B cell (primary cell): ENCODE measurements at regions not wholly inside any gene's neighbourhood (a gene's known extent, or its start where the extent isn't known, plus 50 kb on each side); places are given as distances from the start of the nearest gene placed in this dataset.

ENCODE experiments used
- ATAC-seq: fragments of 200-7000 bp; cut with Tn5 transposase; one replicate; pipeline ENCODE4 v1.10.0; 2021; ENCODE audit warnings: low read depth, mild to moderate bottlenecking, moderate number of reproducible peaks, moderate library complexity
- CTCF ChIA-PET: fragments of 350-600 bp; sonication (Branson Sonifier 250); formaldehyde crosslinking; loops from one replicate; lab custom pipeline; 2021; ENCODE audit warnings: antibody characterized with exemption, inconsistent platforms; lab: Charles Lee
- POLR2A ChIA-PET: fragments of 350-600 bp; sonication (Branson Sonifier 250); formaldehyde crosslinking; loops from one replicate; lab custom pipeline; 2021; ENCODE audit warnings: antibody characterized with exemption; lab: Charles Lee
- DNase-seq: peaks from one replicate; pipeline ENCODE4 v3.0.0; 2013
- H2AFZ ChIP-seq: 2 replicates; pipeline ENCODE4 v1.6.1; 2012; ENCODE audit warnings: mild to moderate bottlenecking, low read depth, low read length; ENCODE audit not compliant: insufficient read depth, poor library complexity, severe bottlenecking
- H3K27ac ChIP-seq, 2 donors: 1 replicate in 1 of 2; 2 replicates in 1 of 2; pipeline ENCODE4 v1.5.1; 2012 to 2013; ENCODE audit warnings: low read length in 2 of 2, mild to moderate bottlenecking in 2 of 2, moderate library complexity in 1 of 2
- H3K27me3 ChIP-seq, 4 experiments: fragments of 200-600 bp in 1 of 4; sonication (generic) in 1 of 4; replicated peaks in 1 of 4; 1 replicate in 2 of 4; 2 replicates in 2 of 4; pipeline versions ENCODE4 v1.6.1 to v1.7.0; 2013 to 2016; ENCODE audit warnings: low read length in 3 of 4, mild to moderate bottlenecking in 2 of 4, mixed read lengths in 1 of 4, moderate library complexity in 1 of 4; ENCODE audit not compliant: insufficient read depth in 4 of 4, control insufficient read depth in 3 of 4; ENCODE audit errors: control extremely low read depth in 1 of 4
- H3K36me3 ChIP-seq, 2 experiments: replicated peaks in 1 of 2; 1 replicate in 1 of 2; 2 replicates in 1 of 2; pipeline versions ENCODE4 v1.6.1 to v1.7.1; 2013; ENCODE audit warnings: low read length in 1 of 2; ENCODE audit not compliant: insufficient read depth in 2 of 2, control insufficient read depth in 1 of 2; ENCODE audit errors: control extremely low read depth in 1 of 2, extremely low read depth in 1 of 2
- H3K4me1 ChIP-seq, 2 donors: fragments of 200-600 bp in 1 of 2; sonication (generic) in 1 of 2; 1 replicate in 1 of 2; 2 replicates in 1 of 2; pipeline versions ENCODE4 v1.5.1 to v1.6.1; 2013 to 2017; ENCODE audit warnings: low read length in 2 of 2; ENCODE audit not compliant: control insufficient read depth in 2 of 2, insufficient read depth in 2 of 2
- H3K4me2 ChIP-seq: replicated peaks from 2 replicates; pipeline ENCODE3; 2012; ENCODE audit warnings: mild to moderate bottlenecking, low read depth, low read length; ENCODE audit not compliant: poor library complexity, severe bottlenecking
- H3K4me3 ChIP-seq, 5 experiments: fragments of 200-600 bp in 1 of 5; sonication (generic) in 1 of 5; 1 replicate in 3 of 5; 2 replicates in 2 of 5; pipeline versions ENCODE4 v1.5.1 to v1.7.0; 2011 to 2016; ENCODE audit warnings: low read length in 4 of 5, mild to moderate bottlenecking in 4 of 5, low read depth in 2 of 5, control low read depth in 1 of 5, moderate library complexity in 1 of 5; ENCODE audit not compliant: insufficient read depth in 1 of 5; ENCODE audit errors: control extremely low read depth in 1 of 5, extremely low read depth in 1 of 5
- H3K79me2 ChIP-seq: fragments of 200-600 bp; sonication (generic); one replicate; pipeline ENCODE4 v1.6.0; 2016; ENCODE audit warnings: low read length; ENCODE audit not compliant: control insufficient read depth, insufficient read depth
- H3K9ac ChIP-seq: fragments of 200-600 bp; sonication (generic); 2 replicates; pipeline ENCODE4 v1.6.1; 2017; ENCODE audit warnings: mild to moderate bottlenecking, low read length, moderate library complexity
- H3K9me3 ChIP-seq, 3 donors: one replicate each; pipeline versions ENCODE4 v1.6.1 to v1.7.1; 2013; ENCODE audit warnings: low read length in 2 of 3; ENCODE audit not compliant: control insufficient read depth in 2 of 3, insufficient read depth in 1 of 3; ENCODE audit errors: control extremely low read depth in 1 of 3
- H4K20me1 ChIP-seq: 2 replicates; pipeline ENCODE4 v1.6.0; 2012; ENCODE audit warnings: mild to moderate bottlenecking, low read length; ENCODE audit not compliant: insufficient read depth, control insufficient read depth, poor library complexity, severe bottlenecking
- H3K27ac Mint-ChIP-seq: one replicate; pipeline ENCODE4 v1.8.0; 2021; ENCODE audit warnings: mixed read lengths
- H3K27me3 Mint-ChIP-seq: one replicate; pipeline ENCODE4 v1.8.0; 2021; ENCODE audit warnings: mixed read lengths
- H3K4me1 Mint-ChIP-seq: one replicate; pipeline ENCODE4 v1.8.0; 2021; ENCODE audit warnings: mixed read lengths
- H3K4me3 Mint-ChIP-seq: one replicate; pipeline ENCODE4 v1.8.0; 2021; ENCODE audit warnings: mixed read lengths
- H3K9me3 Mint-ChIP-seq: one replicate; pipeline ENCODE4 v1.8.0; 2022; ENCODE audit warnings: mixed read lengths; ENCODE audit not compliant: insufficient read depth
- EZH2 ChIP-seq: IDR thresholded peaks from 2 replicates; pipeline ENCODE4 v1.6.1; 2012; ENCODE audit warnings: borderline replicate concordance, low read depth, mild to moderate bottlenecking, moderate library complexity, low read length; ENCODE audit not compliant: insufficient read depth, poor library complexity, severe bottlenecking
- WGBS: methylation state at CpG from one replicate; pipeline ENCODE4 v1.1.5; 2013; ENCODE audit warnings: missing lambda C conversion rate; ENCODE audit not compliant: insufficient coverage; 5-methylcytosine and 5-hydroxymethylcytosine counted together
- intact Hi-C: fragments of 100-400 bp; cut with micrococcal nuclease; formaldehyde crosslinking; loops from one replicate; pipeline ENCODE4 v1.10.0; 2022
- TF ChIP-seq, protein P1 (sequence below): fragments of 200-600 bp; IDR thresholded peaks from one replicate; pipeline ENCODE4 v1.8.0; 2022; ENCODE audit warnings: antibody characterized with exemption, mild to moderate bottlenecking

DNA sequence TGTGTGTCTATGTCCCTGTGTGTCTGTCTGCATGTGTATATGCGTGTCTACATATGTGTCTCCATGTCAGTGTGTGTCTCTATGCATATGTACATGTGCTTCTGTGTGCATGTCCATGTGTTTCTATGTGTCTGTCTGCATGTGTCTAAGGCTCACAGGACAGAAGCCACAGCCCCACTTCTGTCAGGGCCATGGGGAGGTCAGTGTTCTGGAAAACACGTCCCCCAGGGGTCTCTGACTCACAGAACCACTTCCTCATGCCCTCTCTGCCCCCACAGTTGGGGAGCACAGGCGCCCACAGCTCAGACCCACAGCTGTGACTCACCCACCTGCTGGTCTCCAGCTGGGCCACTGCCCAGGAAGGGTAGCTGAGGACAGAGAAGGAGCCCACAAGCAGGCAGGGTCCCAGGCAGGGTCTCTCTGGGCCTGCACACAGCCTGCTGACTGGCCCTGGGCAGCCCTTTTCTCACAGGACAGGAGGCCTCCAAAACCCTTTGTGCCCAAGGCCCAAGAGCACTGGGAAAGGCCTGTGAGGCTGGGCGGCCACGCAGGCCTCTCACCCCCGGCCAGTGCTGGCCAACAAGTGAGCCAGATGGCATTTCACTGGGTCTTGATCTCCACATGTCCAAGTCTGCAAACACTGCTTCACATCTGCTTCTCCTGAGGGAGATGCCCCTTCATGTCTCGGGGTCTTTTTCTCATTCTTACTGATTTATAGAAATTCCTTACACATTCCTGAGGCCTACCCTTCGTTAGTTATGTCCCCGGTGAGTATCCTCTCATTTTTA is 102.9 kb upstream of the FAM20C start:
- peaks cover 20% of the 10 kb centered on the region for H3K27me3 Mint-ChIP-seq
- peaks cover 0 to 19% of the 10 kb centered on the region in 2 donors for H3K4me1 ChIP-seq
- no peak overlapping the region for H3K27ac ChIP-seq
- no peaks in the 10 kb centered on the region for H3K9me3 ChIP-seq
- no peak overlapping the region for H3K4me3 Mint-ChIP-seq
- DNase-seq (no peak), ATAC-seq (peak; percentile 10)
- intact Hi-C loops: no loop called here
- H3K9me3 Mint-ChIP-seq: no peaks in the 10 kb centered on the region
- TF ChIP-seq EZH2: no peak
- TF ChIP-seq, protein P1, sequence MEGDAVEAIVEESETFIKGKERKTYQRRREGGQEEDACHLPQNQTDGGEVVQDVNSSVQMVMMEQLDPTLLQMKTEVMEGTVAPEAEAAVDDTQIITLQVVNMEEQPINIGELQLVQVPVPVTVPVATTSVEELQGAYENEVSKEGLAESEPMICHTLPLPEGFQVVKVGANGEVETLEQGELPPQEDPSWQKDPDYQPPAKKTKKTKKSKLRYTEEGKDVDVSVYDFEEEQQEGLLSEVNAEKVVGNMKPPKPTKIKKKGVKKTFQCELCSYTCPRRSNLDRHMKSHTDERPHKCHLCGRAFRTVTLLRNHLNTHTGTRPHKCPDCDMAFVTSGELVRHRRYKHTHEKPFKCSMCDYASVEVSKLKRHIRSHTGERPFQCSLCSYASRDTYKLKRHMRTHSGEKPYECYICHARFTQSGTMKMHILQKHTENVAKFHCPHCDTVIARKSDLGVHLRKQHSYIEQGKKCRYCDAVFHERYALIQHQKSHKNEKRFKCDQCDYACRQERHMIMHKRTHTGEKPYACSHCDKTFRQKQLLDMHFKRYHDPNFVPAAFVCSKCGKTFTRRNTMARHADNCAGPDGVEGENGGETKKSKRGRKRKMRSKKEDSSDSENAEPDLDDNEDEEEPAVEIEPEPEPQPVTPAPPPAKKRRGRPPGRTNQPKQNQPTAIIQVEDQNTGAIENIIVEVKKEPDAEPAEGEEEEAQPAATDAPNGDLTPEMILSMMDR: no peak
- ChIA-PET CTCF (no interaction called here), POLR2A (no interaction called here)
- H3K36me3 ChIP-seq: no peaks in the 10 kb centered on the region
- H3K4me3 ChIP-seq: no peak overlapping the region
- peaks cover 18% of the 10 kb centered on the region for H3K4me1 Mint-ChIP-seq
- no peak overlapping the region for H2AFZ ChIP-seq
- WGBS: 64% methylated on average over 7 of the region's 9 CpGs
- no peaks in the 10 kb centered on the region for H3K79me2 ChIP-seq
- H3K27me3 ChIP-seq: no peaks in the 10 kb centered on the region
- H3K27ac Mint-ChIP-seq: no peak overlapping the region
- no peak overlapping the region for H3K9ac ChIP-seq
- H3K4me2 ChIP-seq: no peak overlapping the region
- H4K20me1 ChIP-seq: no peaks in the 10 kb centered on the region
